ENCODE measurements at regions not wholly inside any gene's neighbourhood (a gene's known extent, or its start where the extent isn't known, plus 50 kb on each side); places are given as distances from the start of the nearest gene placed in this dataset.
"Not testable (repeated sequence)": the region's sequence is repeated elsewhere in the genome, so short reads cannot be mapped to it uniquely, and the experiment has no call there.

DNA sequence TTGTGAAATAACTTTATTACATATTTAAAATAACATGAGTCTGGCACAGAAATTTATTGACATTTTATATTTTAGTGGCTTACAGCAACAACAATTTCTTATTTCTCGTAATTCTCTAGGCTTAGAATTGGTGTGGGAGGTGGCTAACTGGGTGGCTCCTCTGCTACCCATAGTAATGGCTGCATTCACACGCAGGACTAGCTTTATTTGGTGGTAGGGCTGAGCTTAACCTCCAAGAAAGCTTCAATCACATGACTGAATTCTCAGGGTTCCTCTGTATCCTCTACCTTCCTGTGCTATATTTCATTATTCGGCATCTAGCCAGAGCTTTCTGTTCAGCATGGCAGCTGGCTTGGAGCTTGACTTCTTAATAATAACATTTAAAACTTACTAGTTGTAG is 138.8 kb downstream of the ZWINT start:
- intact Hi-C loops (cut with DNase I) = no loop called here
- Histone ChIP-seq H3K27ac (no peak overlapping the region), H3K9me3 (no peaks in the 10 kb centered on the region), H3K4me3 (no peak overlapping the region), H3K4me1 (no peaks in the 10 kb centered on the region), H3K9ac (ENCODE audit: low read depth in 2 of 2, low read length in 2 of 2) (no peak overlapping the region), H3K36me3 (no peaks in the 10 kb centered on the region), H3K27me3 (no peaks in the 10 kb centered on the region)
- TF ChIP-seq, protein P1, sequence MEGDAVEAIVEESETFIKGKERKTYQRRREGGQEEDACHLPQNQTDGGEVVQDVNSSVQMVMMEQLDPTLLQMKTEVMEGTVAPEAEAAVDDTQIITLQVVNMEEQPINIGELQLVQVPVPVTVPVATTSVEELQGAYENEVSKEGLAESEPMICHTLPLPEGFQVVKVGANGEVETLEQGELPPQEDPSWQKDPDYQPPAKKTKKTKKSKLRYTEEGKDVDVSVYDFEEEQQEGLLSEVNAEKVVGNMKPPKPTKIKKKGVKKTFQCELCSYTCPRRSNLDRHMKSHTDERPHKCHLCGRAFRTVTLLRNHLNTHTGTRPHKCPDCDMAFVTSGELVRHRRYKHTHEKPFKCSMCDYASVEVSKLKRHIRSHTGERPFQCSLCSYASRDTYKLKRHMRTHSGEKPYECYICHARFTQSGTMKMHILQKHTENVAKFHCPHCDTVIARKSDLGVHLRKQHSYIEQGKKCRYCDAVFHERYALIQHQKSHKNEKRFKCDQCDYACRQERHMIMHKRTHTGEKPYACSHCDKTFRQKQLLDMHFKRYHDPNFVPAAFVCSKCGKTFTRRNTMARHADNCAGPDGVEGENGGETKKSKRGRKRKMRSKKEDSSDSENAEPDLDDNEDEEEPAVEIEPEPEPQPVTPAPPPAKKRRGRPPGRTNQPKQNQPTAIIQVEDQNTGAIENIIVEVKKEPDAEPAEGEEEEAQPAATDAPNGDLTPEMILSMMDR (IDR thresholded peaks at IDR 0.05) = no peak
- no peak for DNase-seq

DNA sequence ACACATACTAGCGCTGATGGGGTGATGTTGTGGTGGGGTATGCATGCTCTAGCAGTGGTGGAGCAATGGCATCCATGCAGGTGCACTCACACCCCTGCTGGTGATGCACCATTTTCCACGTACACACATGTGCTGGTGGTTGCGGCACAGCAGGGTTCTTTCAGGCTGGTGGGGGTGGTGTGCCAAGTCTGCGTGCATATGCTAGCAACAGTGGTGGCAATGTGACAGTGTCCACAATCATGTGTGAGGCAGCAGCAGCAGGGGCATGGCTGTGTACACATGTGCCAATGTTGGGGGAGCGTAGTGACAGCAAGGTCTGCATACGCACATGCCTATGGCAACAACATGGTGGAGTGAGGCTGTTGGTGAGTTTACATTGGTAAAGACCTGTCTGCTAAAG is 148.1 kb downstream of the ZWINT start:
- DNase-seq = no peak
- TF ChIP-seq, protein P1 (IDR thresholded peaks at IDR 0.05) = no peak
- intact Hi-C loops (cut with DNase I) = no loop called here

GRCh38 chr10:56181607-56182006 is 179.5 kb downstream of the ZWINT start:
- no peaks in the 10 kb centered on the region for H3K27me3 ChIP-seq
- no peak overlapping the region for H3K4me3 ChIP-seq
- TF ChIP-seq, protein P1 (IDR thresholded peaks at IDR 0.05) = no peak
- no peak for DNase-seq
- H3K9me3 ChIP-seq = no peaks in the 10 kb centered on the region
- no peak overlapping the region for H3K27ac ChIP-seq
- no peak overlapping the region for H3K9ac ChIP-seq (ENCODE audit: low read depth in 2 of 2, low read length in 2 of 2)
- H3K4me1 ChIP-seq = no peaks in the 10 kb centered on the region
- no peaks in the 10 kb centered on the region for H3K36me3 ChIP-seq
- intact Hi-C loops (cut with DNase I) = no loop called here

More for the DNA sequence above, 148.1 kb downstream of the ZWINT start:
- no peaks in the 10 kb centered on the region for H3K36me3 ChIP-seq
- H3K9me3 ChIP-seq = no peaks in the 10 kb centered on the region
- no peaks in the 10 kb centered on the region for H3K27me3 ChIP-seq
- no peak overlapping the region for H3K27ac ChIP-seq
- H3K4me1 ChIP-seq = no peaks in the 10 kb centered on the region
- H3K9ac ChIP-seq (ENCODE audit: low read depth in 2 of 2, low read length in 2 of 2) = no peak overlapping the region
- H3K4me3 ChIP-seq = no peak overlapping the region

DNA sequence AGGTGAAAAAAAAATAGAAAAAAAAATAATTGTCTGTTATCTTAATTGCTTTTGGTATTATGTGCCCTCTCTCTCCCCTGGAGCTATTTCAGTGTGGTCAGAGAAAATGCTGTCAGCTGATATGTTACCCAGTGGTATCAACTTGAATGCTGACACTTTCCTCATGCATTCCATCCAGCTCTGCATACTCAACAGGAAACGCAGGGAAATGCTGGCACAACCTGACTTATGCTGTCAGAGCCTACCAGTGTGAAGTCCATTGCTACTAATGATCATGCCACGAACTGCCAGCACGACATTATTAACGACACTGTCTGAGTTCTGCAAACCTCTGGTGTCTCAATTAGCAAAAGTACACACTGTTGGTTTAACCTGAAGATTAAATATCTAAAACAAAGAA is 182.8 kb downstream of the ZWINT start:
- no peak overlapping the region for H3K9ac ChIP-seq (ENCODE audit: low read depth in 2 of 2, low read length in 2 of 2)
- H3K9me3 ChIP-seq = no peaks in the 10 kb centered on the region
- no peaks in the 10 kb centered on the region for H3K27me3 ChIP-seq
- H3K4me1 ChIP-seq = no peaks in the 10 kb centered on the region
- H3K4me3 ChIP-seq = no peak overlapping the region
- DNase-seq = no peak
- TF ChIP-seq, protein P1 (IDR thresholded peaks at IDR 0.05) = no peak
- intact Hi-C loops (cut with DNase I) = no loop called here
- H3K27ac ChIP-seq = no peak overlapping the region
- H3K36me3 ChIP-seq = no peaks in the 10 kb centered on the region

GRCh38 chr10:56155091-56155513 is 206.0 kb downstream of the ZWINT start:
- H3K9me3 ChIP-seq; DNase-seq; H3K27me3 ChIP-seq; H3K9ac ChIP-seq (ENCODE audit: low read depth in 2 of 2, low read length in 2 of 2); intact Hi-C loops (cut with DNase I); H3K27ac ChIP-seq; H3K4me3 ChIP-seq; H3K36me3 ChIP-seq; H3K4me1 ChIP-seq: not testable (repeated sequence)

DNA sequence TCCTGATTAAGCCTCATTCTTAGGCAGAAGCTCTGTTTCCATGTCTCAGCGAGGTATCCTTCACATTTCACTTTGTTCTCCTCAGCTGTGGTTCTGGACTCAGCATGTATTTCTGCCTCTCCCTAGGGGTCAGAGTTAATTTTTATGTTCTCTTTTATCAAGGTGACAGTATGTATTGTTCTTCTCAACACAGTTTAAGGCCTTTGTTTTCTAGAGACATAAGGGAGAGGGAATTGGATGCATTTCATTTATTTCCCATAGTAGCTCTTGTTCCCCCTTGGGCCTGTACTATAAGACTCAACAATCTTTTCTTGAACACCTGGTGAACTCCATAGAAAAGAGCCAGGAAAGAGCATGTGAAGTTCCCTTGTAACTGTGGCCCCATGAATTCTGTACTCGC is 214.3 kb downstream of the ZWINT start:
- no peak for DNase-seq
- TF ChIP-seq, protein P1 (IDR thresholded peaks at IDR 0.05) = no peak
- Histone ChIP-seq H3K27me3 (no peaks in the 10 kb centered on the region), H3K9ac (ENCODE audit: low read depth in 2 of 2, low read length in 2 of 2) (no peak overlapping the region), H3K4me1 (no peaks in the 10 kb centered on the region), H3K4me3 (no peak overlapping the region), H3K9me3 (no peaks in the 10 kb centered on the region), H3K36me3 (no peaks in the 10 kb centered on the region), H3K27ac (no peak overlapping the region)
- intact Hi-C loops (cut with DNase I) = no loop called here
